ENCODE measurements at regions not wholly inside any gene's neighbourhood (a gene's known extent, or its start where the extent isn't known, plus 50 kb on each side); places are given as distances from the start of the nearest gene placed in this dataset.
A peak's percentile ranks its signal among the peaks of the same experiment; 100 is the strongest.

- Histone ChIP-seq H2BK120ac (ENCODE audit: low read depth, low read length) (no peak overlapping the region), H4K8ac (ENCODE audit: low read depth, low read length) (no peak overlapping the region), H3K36me3 (replicated peaks in 1 of 2; ENCODE audit: control insufficient read depth in 2 of 2, insufficient read depth in 2 of 2, low read length in 2 of 2) (no peaks in the 10 kb centered on the region), H3K27ac (replicated peaks; ENCODE audit: low read length) (no peak overlapping the region), H2AK5ac (ENCODE audit: low read depth, low read length) (peak overlapping the region; percentile 9), H3K18ac (ENCODE audit: low read length) (no peak overlapping the region), H2BK5ac (ENCODE audit: low read length) (no peak overlapping the region), H3K9ac (ENCODE audit: low read depth, low read length, poor library complexity) (no peak overlapping the region), H2AFZ (ENCODE audit: low read length) (no peak overlapping the region), H2BK12ac (ENCODE audit: low read length) (no peak overlapping the region), H4K91ac (ENCODE audit: low read depth, low read length, poor library complexity) (no peak overlapping the region), H3K23ac (ENCODE audit: low read depth, low read length, poor library complexity) (no peak overlapping the region), H3K4ac (ENCODE audit: low read length) (no peak overlapping the region), H3K79me1 (ENCODE audit: low read depth, low read length) (no peaks in the 10 kb centered on the region), H3K4me1 (ENCODE audit: control insufficient read depth in 2 of 2, insufficient read depth in 1 of 2, low read depth in 1 of 2, low read length in 2 of 2) (peaks cover 0 to 5% of the 10 kb centered on the region in 2 donors), H3K9me3 (replicated peaks in 1 of 2; ENCODE audit: control insufficient read depth in 2 of 2, insufficient read depth in 1 of 2, low read depth in 1 of 2, low read length in 2 of 2) (no peaks in the 10 kb centered on the region), H3K4me3 (ENCODE audit: low read length in 2 of 2) (no peak overlapping the region), H3K27me3 (ENCODE audit: control insufficient read depth in 3 of 3, insufficient read depth in 3 of 3, low read depth in 1 of 3, low read length in 3 of 3) (peaks cover 0 to 8% (median 0%) of the 10 kb centered on the region in 3 experiments), H2BK15ac (ENCODE audit: low read length) (no peak overlapping the region), H3K4me2 (ENCODE audit: insufficient read depth, low read length, poor library complexity, severe bottlenecking) (no peak overlapping the region), H3K14ac (ENCODE audit: low read length) (no peak overlapping the region)
- no CpG with 5 or more reads among the region's 4 CpGs for WGBS, 2 donors (ENCODE audit: extremely low coverage in 2 of 2, insufficient read length in 2 of 2, insufficient replicate concordance in 1 of 2)
- DNase-seq (ENCODE audit: low spot score) = no peak
Observed at GRCh38 chr11:116540645-116541304, 232.0 kb downstream of the BUD13 start.

- Histone ChIP-seq H2AK5ac (ENCODE audit: low read depth, low read length) (no peak overlapping the region), H3K23ac (ENCODE audit: low read depth, low read length, poor library complexity) (no peak overlapping the region), H3K27ac (replicated peaks; ENCODE audit: low read length) (no peak overlapping the region), H4K8ac (ENCODE audit: low read depth, low read length) (no peak overlapping the region), H3K4ac (ENCODE audit: low read length) (no peak overlapping the region), H4K91ac (ENCODE audit: low read depth, low read length, poor library complexity) (no peak overlapping the region), H3K9me3 (replicated peaks in 1 of 2; ENCODE audit: control insufficient read depth in 2 of 2, insufficient read depth in 1 of 2, low read depth in 1 of 2, low read length in 2 of 2) (no peaks in the 10 kb centered on the region), H2AFZ (ENCODE audit: low read length) (no peak overlapping the region), H3K27me3 (ENCODE audit: control insufficient read depth in 3 of 3, insufficient read depth in 3 of 3, low read depth in 1 of 3, low read length in 3 of 3) (peaks cover 0 to 10% (median 0%) of the 10 kb centered on the region in 3 experiments), H3K4me2 (ENCODE audit: insufficient read depth, low read length, poor library complexity, severe bottlenecking) (no peak overlapping the region), H3K36me3 (replicated peaks in 1 of 2; ENCODE audit: control insufficient read depth in 2 of 2, insufficient read depth in 2 of 2, low read length in 2 of 2) (no peaks in the 10 kb centered on the region), H2BK15ac (ENCODE audit: low read length) (no peak overlapping the region), H3K14ac (ENCODE audit: low read length) (no peak overlapping the region), H2BK5ac (ENCODE audit: low read length) (no peak overlapping the region), H3K4me1 (ENCODE audit: control insufficient read depth in 2 of 2, insufficient read depth in 1 of 2, low read depth in 1 of 2, low read length in 2 of 2) (peaks cover 0 to 5% of the 10 kb centered on the region in 2 donors), H2BK12ac (ENCODE audit: low read length) (no peak overlapping the region), H3K18ac (ENCODE audit: low read length) (no peak overlapping the region), H3K79me1 (ENCODE audit: low read depth, low read length) (no peaks in the 10 kb centered on the region), H3K4me3 (ENCODE audit: low read length in 2 of 2) (no peak overlapping the region), H2BK120ac (ENCODE audit: low read depth, low read length) (no peak overlapping the region), H3K9ac (ENCODE audit: low read depth, low read length, poor library complexity) (no peak overlapping the region)
- no CpG with 5 or more reads among the region's 2 CpGs for WGBS, 2 donors (ENCODE audit: extremely low coverage in 2 of 2, insufficient read length in 2 of 2, insufficient replicate concordance in 1 of 2)
- no peak for DNase-seq (ENCODE audit: low spot score)
Observed at GRCh38 chr11:116539836-116540418, 232.9 kb downstream of the BUD13 start.

GRCh38 chr11:116539211-116539610 is 233.6 kb downstream of the BUD13 start:
- no peak overlapping the region for H4K91ac ChIP-seq (ENCODE audit: low read depth, low read length, poor library complexity)
- DNase-seq (ENCODE audit: low spot score) = no peak
- H3K4me3 ChIP-seq (ENCODE audit: low read length in 2 of 2) = no peak overlapping the region
- H2BK5ac ChIP-seq (ENCODE audit: low read length) = no peak overlapping the region
- no CpG with 5 or more reads among the region's 4 CpGs for WGBS, 2 donors (ENCODE audit: extremely low coverage in 2 of 2, insufficient read length in 2 of 2, insufficient replicate concordance in 1 of 2)
- no peak overlapping the region for H3K4me2 ChIP-seq (ENCODE audit: insufficient read depth, low read length, poor library complexity, severe bottlenecking)
- no peaks in the 10 kb centered on the region for H3K9me3 ChIP-seq (replicated peaks in 1 of 2; ENCODE audit: control insufficient read depth in 2 of 2, insufficient read depth in 1 of 2, low read depth in 1 of 2, low read length in 2 of 2)
- no peak overlapping the region for H3K27ac ChIP-seq (replicated peaks; ENCODE audit: low read length)
- no peak overlapping the region for H4K8ac ChIP-seq (ENCODE audit: low read depth, low read length)
- H3K4me1 ChIP-seq (ENCODE audit: control insufficient read depth in 2 of 2, insufficient read depth in 1 of 2, low read depth in 1 of 2, low read length in 2 of 2) = peaks cover 0 to 12% of the 10 kb centered on the region in 2 donors
- H3K18ac ChIP-seq (ENCODE audit: low read length) = no peak overlapping the region
- H2AFZ ChIP-seq (ENCODE audit: low read length) = no peak overlapping the region
- no peak overlapping the region for H2BK15ac ChIP-seq (ENCODE audit: low read length)
- H3K23ac ChIP-seq (ENCODE audit: low read depth, low read length, poor library complexity) = no peak overlapping the region
- H3K27me3 ChIP-seq (ENCODE audit: control insufficient read depth in 3 of 3, insufficient read depth in 3 of 3, low read depth in 1 of 3, low read length in 3 of 3) = peaks cover 0 to 15% (median 0%) of the 10 kb centered on the region in 3 experiments
- H2BK12ac ChIP-seq (ENCODE audit: low read length) = no peak overlapping the region
- no peak overlapping the region for H2BK120ac ChIP-seq (ENCODE audit: low read depth, low read length)
- no peak overlapping the region for H2AK5ac ChIP-seq (ENCODE audit: low read depth, low read length)
- no peaks in the 10 kb centered on the region for H3K36me3 ChIP-seq (replicated peaks in 1 of 2; ENCODE audit: control insufficient read depth in 2 of 2, insufficient read depth in 2 of 2, low read length in 2 of 2)
- no peak overlapping the region for H3K14ac ChIP-seq (ENCODE audit: low read length)
- H3K9ac ChIP-seq (ENCODE audit: low read depth, low read length, poor library complexity) = no peak overlapping the region
- H3K4ac ChIP-seq (ENCODE audit: low read length) = no peak overlapping the region
- H3K79me1 ChIP-seq (ENCODE audit: low read depth, low read length) = no peaks in the 10 kb centered on the region

- Histone ChIP-seq H3K9me3 (replicated peaks in 1 of 2; ENCODE audit: control insufficient read depth in 2 of 2, insufficient read depth in 1 of 2, low read depth in 1 of 2, low read length in 2 of 2) (no peaks in the 10 kb centered on the region), H3K27ac (replicated peaks; ENCODE audit: low read length) (no peak overlapping the region), H2BK120ac (ENCODE audit: low read depth, low read length) (no peak overlapping the region), H2BK15ac (ENCODE audit: low read length) (no peak overlapping the region), H3K36me3 (replicated peaks in 1 of 2; ENCODE audit: control insufficient read depth in 2 of 2, insufficient read depth in 2 of 2, low read length in 2 of 2) (no peaks in the 10 kb centered on the region), H3K9ac (ENCODE audit: low read depth, low read length, poor library complexity) (no peak overlapping the region), H3K79me1 (ENCODE audit: low read depth, low read length) (no peaks in the 10 kb centered on the region), H3K4me2 (ENCODE audit: insufficient read depth, low read length, poor library complexity, severe bottlenecking) (no peak overlapping the region), H3K14ac (ENCODE audit: low read length) (no peak overlapping the region), H3K4ac (ENCODE audit: low read length) (no peak overlapping the region), H3K4me1 (ENCODE audit: control insufficient read depth in 2 of 2, insufficient read depth in 1 of 2, low read depth in 1 of 2, low read length in 2 of 2) (peaks cover 2 to 13% of the 10 kb centered on the region in 2 donors), H3K27me3 (ENCODE audit: control insufficient read depth in 3 of 3, insufficient read depth in 3 of 3, low read depth in 1 of 3, low read length in 3 of 3) (peaks cover 0 to 19% (median 0%) of the 10 kb centered on the region in 3 experiments), H3K4me3 (ENCODE audit: low read length in 2 of 2) (no peak overlapping the region), H3K23ac (ENCODE audit: low read depth, low read length, poor library complexity) (no peak overlapping the region), H2AK5ac (ENCODE audit: low read depth, low read length) (no peak overlapping the region), H3K18ac (ENCODE audit: low read length) (no peak overlapping the region), H4K91ac (ENCODE audit: low read depth, low read length, poor library complexity) (no peak overlapping the region), H4K8ac (ENCODE audit: low read depth, low read length) (no peak overlapping the region), H2AFZ (ENCODE audit: low read length) (no peak overlapping the region), H2BK12ac (ENCODE audit: low read length) (no peak overlapping the region), H2BK5ac (ENCODE audit: low read length) (no peak overlapping the region)
- no peak for DNase-seq (ENCODE audit: low spot score)
- WGBS, 2 donors (ENCODE audit: extremely low coverage in 2 of 2, insufficient read length in 2 of 2, insufficient replicate concordance in 1 of 2) = no CpG with 5 or more reads among the region's 3 CpGs
Observed at GRCh38 chr11:116538677-116539076, 234.1 kb downstream of the BUD13 start.

Data from neuronal stem cell (in vitro differentiated cells).